Endothelial cell of umbilical vein (primary cell): ENCODE measurements at regions not wholly inside any gene's neighbourhood (a gene's known extent, or its start where the extent isn't known, plus 50 kb on each side); places are given as distances from the start of the nearest gene placed in this dataset.

Experiments used
- BruUV-seq: library from RNA; stranded (reverse); fragments of 400-500 nt; replicated peaks from 2 replicates; lab custom pipeline; 2021; lab: Mats Ljungman, UMichigan
- CTCF ChIA-PET: fragments of 300-600, 350-600 bp; sonication (Branson Sonifier 250); formaldehyde crosslinking; loops from one replicate; lab custom pipeline; 2021; ENCODE audit warnings: antibody characterized with exemption, inconsistent platforms; lab: Charles Lee
- POLR2A ChIA-PET: fragments of 300-600, 350-600 bp; sonication (Branson Sonifier 250); formaldehyde crosslinking; loops from one replicate; lab custom pipeline; 2021; ENCODE audit warnings: antibody characterized with exemption, inconsistent platforms; lab: Charles Lee
- DNase-seq: peaks from one replicate; pipeline ENCODE4 v3.0.0-alpha.2; 2011; ENCODE audit warnings: low read depth, low spot score
- FAIRE-seq: peaks from 2 replicates; lab custom pipeline; 2011; peaks lifted over from hg19 to GRCh38; lab: Jason Lieb, UNC
- H2AFZ ChIP-seq: 2 replicates; pipeline ENCODE4 v1.6.0; 2012; ENCODE audit warnings: low read depth, low read length, control low read depth, inconsistent platforms
- H3K27ac ChIP-seq: 2 replicates; pipeline ENCODE4 v1.5.1; 2011; ENCODE audit warnings: low read depth, mild to moderate bottlenecking, control low read depth, low read length, moderate library complexity; ENCODE audit not compliant: insufficient read depth
- H3K27me3 ChIP-seq, 2 experiments: 2 replicates each; pipeline versions ENCODE4 v1.6.0 to v1.6.1; 2011; ENCODE audit warnings: low read length in 2 of 2, mixed read lengths in 1 of 2; ENCODE audit not compliant: control insufficient read depth in 2 of 2, insufficient read depth in 2 of 2
- H3K36me3 ChIP-seq, 2 experiments: 2 replicates in 1 of 2; 3 replicates in 1 of 2; pipeline ENCODE4 v1.5.1; 2011; ENCODE audit warnings: low read length in 2 of 2, mild to moderate bottlenecking in 1 of 2, moderate library complexity in 1 of 2; ENCODE audit not compliant: control insufficient read depth in 2 of 2, insufficient read depth in 2 of 2; ENCODE audit errors: extremely low read depth in 1 of 2
- H3K4me1 ChIP-seq: 3 replicates; pipeline ENCODE4 v1.5.1; 2011; ENCODE audit warnings: mild to moderate bottlenecking, low read length; ENCODE audit not compliant: control insufficient read depth, insufficient read depth; ENCODE audit errors: extremely low read depth
- H3K4me2 ChIP-seq: 2 replicates; pipeline ENCODE4 v1.6.1; 2011; ENCODE audit warnings: low read length, control low read depth, mixed read lengths; ENCODE audit not compliant: insufficient read depth
- H3K4me3 ChIP-seq, 3 experiments: fragments of 200-600 bp in 1 of 3; sonication (generic), shearing (Covaris generic) in 1 of 3; replicated peaks in 1 of 3; 2 replicates each; pipeline ENCODE4 v1.5.1; 2011 to 2016; ENCODE audit warnings: control low read depth in 3 of 3, low read length in 3 of 3, mild to moderate bottlenecking in 2 of 3, inconsistent platforms in 1 of 3, low read depth in 1 of 3, moderate library complexity in 1 of 3; ENCODE audit not compliant: insufficient read depth in 1 of 3
- H3K79me2 ChIP-seq: 2 replicates; pipeline ENCODE4 v1.6.0; 2012; ENCODE audit warnings: low read length, inconsistent platforms; ENCODE audit not compliant: control insufficient read depth, insufficient read depth
- H3K9ac ChIP-seq: replicated peaks from 2 replicates; pipeline ENCODE3; 2011; ENCODE audit warnings: low read length, control low read depth; ENCODE audit not compliant: insufficient read depth; ENCODE audit errors: extremely low read depth
- H3K9me1 ChIP-seq: replicated peaks from 3 replicates; pipeline ENCODE4 v1.6.0; 2011; ENCODE audit warnings: mild to moderate bottlenecking, low read length; ENCODE audit not compliant: control insufficient read depth, insufficient read depth; ENCODE audit errors: extremely low read depth
- H3K9me3 ChIP-seq: replicated peaks from 2 replicates; pipeline ENCODE4 v1.5.1; 2012; ENCODE audit warnings: low read length, inconsistent platforms; ENCODE audit not compliant: control insufficient read depth, insufficient read depth
- H4K20me1 ChIP-seq: replicated peaks from 2 replicates; pipeline ENCODE3; 2011; ENCODE audit warnings: mild to moderate bottlenecking, low read length; ENCODE audit not compliant: control insufficient read depth, insufficient read depth; ENCODE audit errors: extremely low read depth
- EZH2 ChIP-seq: IDR thresholded peaks from 2 replicates; pipeline ENCODE4 v1.6.1; 2012; ENCODE audit warnings: borderline replicate concordance, low read depth, mild to moderate bottlenecking, moderate library complexity, low read length, inconsistent platforms; ENCODE audit not compliant: severe bottlenecking
- FOS ChIP-seq: IDR thresholded peaks from 2 replicates; pipeline ENCODE4 v1.6.1; 2011; ENCODE audit warnings: mild to moderate bottlenecking, low read length, moderate library complexity, borderline replicate concordance; ENCODE audit not compliant: insufficient read depth
- GATA2 ChIP-seq: IDR thresholded peaks from 2 replicates; pipeline ENCODE4 v1.7.0; 2011; ENCODE audit warnings: low read depth, mild to moderate bottlenecking, moderate library complexity, mixed read lengths, low read length; ENCODE audit not compliant: insufficient read length, insufficient read depth
- JUN ChIP-seq: IDR thresholded peaks from 2 replicates; pipeline ENCODE4 v1.6.1; 2011; ENCODE audit warnings: borderline replicate concordance, low read depth; ENCODE audit not compliant: insufficient read length, insufficient read depth
- MYC ChIP-seq: IDR thresholded peaks from one replicate; pipeline ENCODE4 v1.6.1; 2011; ENCODE audit warnings: mild to moderate bottlenecking, low read depth, low read length
- POLR2A ChIP-seq: IDR thresholded peaks from 2 replicates; pipeline ENCODE4 v1.6.1; 2012; ENCODE audit warnings: low read depth, mild to moderate bottlenecking, control low read depth, low read length
- POLR2AphosphoS5 ChIP-seq: IDR thresholded peaks from 2 replicates; pipeline ENCODE4 v1.6.1; 2012; ENCODE audit warnings: low read depth, mild to moderate bottlenecking, control low read depth, low read length, moderate library complexity; ENCODE audit not compliant: insufficient read depth
- dilution Hi-C: fragments of 300-500 bp; cut with MboI; formaldehyde crosslinking; loops from one replicate; pipeline ENCODE4 v1.15.0; 2019; ENCODE audit warnings: low sequenced_read_pairs; ENCODE audit not compliant: extremely low pct_ligation_motif_present
- intact Hi-C: fragments of 100-400 bp; cut with micrococcal nuclease; formaldehyde crosslinking; loops from one replicate; pipeline ENCODE4 v1.10.0; 2022
- TF ChIP-seq, protein P1 (sequence below): IDR thresholded peaks from 2 replicates; pipeline ENCODE4 v1.6.1; 2011; ENCODE audit not compliant: insufficient read depth, insufficient read length
- TF ChIP-seq, protein P2 (sequence below), 2 donors: IDR thresholded peaks; 1 replicate in 1 of 2; 2 replicates in 1 of 2; pipeline ENCODE4 v1.5.1; 2011; ENCODE audit warnings: low read length in 2 of 2, mild to moderate bottlenecking in 2 of 2, moderate library complexity in 2 of 2, control low read depth in 1 of 2, inconsistent platforms in 1 of 2, low read depth in 1 of 2; ENCODE audit not compliant: insufficient read depth in 1 of 2; ENCODE audit errors: extremely low read depth in 1 of 2

DNA sequence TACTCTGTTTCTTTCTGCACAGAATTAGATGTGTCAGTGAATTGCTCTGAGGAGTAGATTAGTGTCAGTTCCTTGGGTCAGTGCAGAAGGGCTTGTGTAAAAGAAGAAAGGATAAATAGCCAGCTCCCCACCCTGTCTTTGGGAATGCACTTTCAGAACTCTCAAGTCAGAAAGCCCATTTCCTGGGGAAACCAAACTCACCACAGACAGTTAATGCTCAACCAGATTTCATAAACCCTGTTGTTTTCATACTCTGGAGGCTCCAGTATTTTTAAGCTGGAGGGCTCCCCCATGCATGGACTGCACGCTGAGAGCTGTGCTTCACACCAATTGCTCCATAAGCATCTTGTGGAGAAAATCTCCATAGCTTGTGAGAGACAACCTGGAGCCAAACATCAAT lies 449.7 kb downstream of the CDH26 start:
- dilution Hi-C loops: no loop called here
- Histone ChIP-seq H3K4me3 (no peak overlapping the region), H3K4me1 (no peaks in the 10 kb centered on the region), H3K27ac (no peak overlapping the region), H3K27me3 (no peaks in the 10 kb centered on the region), H3K4me2 (no peak overlapping the region), H3K9me1 (no peaks in the 10 kb centered on the region), H3K36me3 (no peaks in the 10 kb centered on the region), H4K20me1 (no peaks in the 10 kb centered on the region), H3K9me3 (peaks cover 10% of the 10 kb centered on the region), H3K9ac (no peak overlapping the region), H2AFZ (no peak overlapping the region), H3K79me2 (no peaks in the 10 kb centered on the region)
- ChIA-PET CTCF (no interaction called here), POLR2A (no interaction called here)
- BruUV-seq: no TSS peak
- TF ChIP-seq FOS (no peak), POLR2A (no peak), EZH2 (no peak), GATA2 (no peak), POLR2AphosphoS5 (no peak), JUN (no peak), MYC (no peak)
- TF ChIP-seq, protein P1, sequence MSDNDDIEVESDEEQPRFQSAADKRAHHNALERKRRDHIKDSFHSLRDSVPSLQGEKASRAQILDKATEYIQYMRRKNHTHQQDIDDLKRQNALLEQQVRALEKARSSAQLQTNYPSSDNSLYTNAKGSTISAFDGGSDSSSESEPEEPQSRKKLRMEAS: no peak
- TF ChIP-seq, protein P2, sequence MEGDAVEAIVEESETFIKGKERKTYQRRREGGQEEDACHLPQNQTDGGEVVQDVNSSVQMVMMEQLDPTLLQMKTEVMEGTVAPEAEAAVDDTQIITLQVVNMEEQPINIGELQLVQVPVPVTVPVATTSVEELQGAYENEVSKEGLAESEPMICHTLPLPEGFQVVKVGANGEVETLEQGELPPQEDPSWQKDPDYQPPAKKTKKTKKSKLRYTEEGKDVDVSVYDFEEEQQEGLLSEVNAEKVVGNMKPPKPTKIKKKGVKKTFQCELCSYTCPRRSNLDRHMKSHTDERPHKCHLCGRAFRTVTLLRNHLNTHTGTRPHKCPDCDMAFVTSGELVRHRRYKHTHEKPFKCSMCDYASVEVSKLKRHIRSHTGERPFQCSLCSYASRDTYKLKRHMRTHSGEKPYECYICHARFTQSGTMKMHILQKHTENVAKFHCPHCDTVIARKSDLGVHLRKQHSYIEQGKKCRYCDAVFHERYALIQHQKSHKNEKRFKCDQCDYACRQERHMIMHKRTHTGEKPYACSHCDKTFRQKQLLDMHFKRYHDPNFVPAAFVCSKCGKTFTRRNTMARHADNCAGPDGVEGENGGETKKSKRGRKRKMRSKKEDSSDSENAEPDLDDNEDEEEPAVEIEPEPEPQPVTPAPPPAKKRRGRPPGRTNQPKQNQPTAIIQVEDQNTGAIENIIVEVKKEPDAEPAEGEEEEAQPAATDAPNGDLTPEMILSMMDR (IDR thresholded peaks at IDR 0.05; ENCODE audit: extremely low read depth in 1 of 2, insufficient read depth in 1 of 2, low read depth in 1 of 2, low read length in 2 of 2): no peak
- intact Hi-C loops: no loop called here
- DNase-seq (no peak), FAIRE-seq (no peak)
